HG03280 (cell line): ENCODE measurements at regions not wholly inside any gene's neighbourhood (a gene's known extent, or its start where the extent isn't known, plus 50 kb on each side); places are given as distances from the start of the nearest gene placed in this dataset.
"Not testable (repeated sequence)": the region's sequence is repeated elsewhere in the genome, so short reads cannot be mapped to it uniquely, and the experiment has no call there.

Experiments used
- ATAC-seq: cut with Tn5 transposase; IDR thresholded peaks from one replicate; pipeline ENCODE4 v1.9.1; 2021; ENCODE audit warnings: mild to moderate bottlenecking, moderate library complexity; ENCODE audit not compliant: unreplicated experiment

- no peak for ATAC-seq
These were observed 669.3 kb downstream of the PLA2G4A start for GRCh38 chr1:187498028-187498427.

GRCh38 chr1:187504779-187505178 lies 676.0 kb downstream of the PLA2G4A start:
- no peak for ATAC-seq

- no peak for ATAC-seq
These were observed 680.3 kb downstream of the PLA2G4A start for GRCh38 chr1:187509091-187509490.

GRCh38 chr1:187513190-187513589 lies 684.4 kb downstream of the PLA2G4A start:
- no peak for ATAC-seq

- ATAC-seq, result no peak
These were observed 685.4 kb downstream of the PLA2G4A start for GRCh38 chr1:187514110-187514509.

- ATAC-seq, result no peak
These were observed 688.1 kb downstream of the PLA2G4A start for GRCh38 chr1:187516874-187517273.

GRCh38 chr1:187517546-187517945 lies 688.8 kb downstream of the PLA2G4A start:
- ATAC-seq, result no peak

GRCh38 chr1:187527346-187527745 lies 698.6 kb downstream of the PLA2G4A start:
- ATAC-seq, result no peak

- no peak for ATAC-seq
These were observed 709.2 kb downstream of the PLA2G4A start for GRCh38 chr1:187537936-187538335.

GRCh38 chr1:187549540-187549939 lies 720.8 kb downstream of the PLA2G4A start:
- no peak for ATAC-seq

- ATAC-seq, result no peak
These were observed 722.3 kb downstream of the PLA2G4A start for GRCh38 chr1:187551061-187551460.

- no peak for ATAC-seq
These were observed 734.4 kb downstream of the PLA2G4A start for GRCh38 chr1:187563191-187563590.

GRCh38 chr1:187566354-187566753 lies 737.6 kb downstream of the PLA2G4A start:
- no peak for ATAC-seq

- no peak for ATAC-seq
These were observed 739.3 kb downstream of the PLA2G4A start for GRCh38 chr1:187568067-187568466.

GRCh38 chr1:187570166-187570565 lies 741.4 kb downstream of the PLA2G4A start:
- ATAC-seq, result no peak

GRCh38 chr1:187577610-187578009 lies 748.9 kb downstream of the PLA2G4A start:
- no peak for ATAC-seq

GRCh38 chr1:187588917-187589316 lies 760.2 kb downstream of the PLA2G4A start:
- ATAC-seq, result no peak

GRCh38 chr1:187605736-187606135 lies 777.0 kb downstream of the PLA2G4A start:
- ATAC-seq, result no peak

GRCh38 chr1:187615853-187616735 lies 787.3 kb downstream of the PLA2G4A start:
- not testable (repeated sequence) for ATAC-seq

- not testable (repeated sequence) for ATAC-seq
These were observed 788.1 kb downstream of the PLA2G4A start for GRCh38 chr1:187616830-187617229.

GRCh38 chr1:187617776-187618175 lies 789.0 kb downstream of the PLA2G4A start:
- no peak for ATAC-seq

GRCh38 chr1:187619175-187619574 lies 790.4 kb downstream of the PLA2G4A start:
- no peak for ATAC-seq

GRCh38 chr1:187621951-187622350 lies 793.2 kb downstream of the PLA2G4A start:
- ATAC-seq, result no peak
